ENCODE measurements at regions not wholly inside any gene's neighbourhood (a gene's known extent, or its start where the extent isn't known, plus 50 kb on each side); places are given as distances from the start of the nearest gene placed in this dataset.

DNA sequence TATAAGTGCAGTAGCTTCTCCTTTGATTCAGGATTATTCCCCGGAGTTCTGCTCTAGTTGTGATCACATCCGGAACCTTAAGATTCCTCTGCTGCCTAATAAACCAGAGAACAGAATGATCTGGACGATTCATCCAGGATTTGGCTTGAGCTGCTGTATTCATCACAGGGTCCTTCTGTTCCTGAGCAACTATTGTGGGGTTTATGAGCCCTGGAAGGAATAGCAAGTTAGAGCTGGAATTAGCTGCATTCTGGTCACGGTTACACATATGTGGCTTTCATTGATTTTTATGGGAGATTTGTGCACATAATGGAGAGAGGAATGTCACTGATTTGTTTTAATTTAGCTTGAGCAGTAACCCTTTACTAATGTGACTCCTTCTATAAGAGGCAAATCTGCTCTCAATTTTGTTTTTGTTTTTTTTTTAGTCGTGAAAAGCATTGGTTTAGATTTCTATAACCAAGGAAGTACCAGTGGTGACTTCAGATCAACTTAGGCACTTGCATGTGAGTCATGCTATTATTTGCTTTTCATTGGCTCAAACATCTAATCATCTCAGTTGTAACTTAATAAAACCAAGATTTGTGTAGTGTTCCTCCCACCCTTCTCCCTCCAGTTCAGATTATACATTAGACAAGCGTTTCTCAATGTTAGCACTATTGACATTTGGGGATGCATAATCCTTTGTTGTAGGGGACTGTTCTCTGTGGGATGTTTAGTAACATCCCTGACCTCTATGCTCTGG, 148.5 kb downstream of the OTOL1 start:
- TF ChIP-seq, protein P1, sequence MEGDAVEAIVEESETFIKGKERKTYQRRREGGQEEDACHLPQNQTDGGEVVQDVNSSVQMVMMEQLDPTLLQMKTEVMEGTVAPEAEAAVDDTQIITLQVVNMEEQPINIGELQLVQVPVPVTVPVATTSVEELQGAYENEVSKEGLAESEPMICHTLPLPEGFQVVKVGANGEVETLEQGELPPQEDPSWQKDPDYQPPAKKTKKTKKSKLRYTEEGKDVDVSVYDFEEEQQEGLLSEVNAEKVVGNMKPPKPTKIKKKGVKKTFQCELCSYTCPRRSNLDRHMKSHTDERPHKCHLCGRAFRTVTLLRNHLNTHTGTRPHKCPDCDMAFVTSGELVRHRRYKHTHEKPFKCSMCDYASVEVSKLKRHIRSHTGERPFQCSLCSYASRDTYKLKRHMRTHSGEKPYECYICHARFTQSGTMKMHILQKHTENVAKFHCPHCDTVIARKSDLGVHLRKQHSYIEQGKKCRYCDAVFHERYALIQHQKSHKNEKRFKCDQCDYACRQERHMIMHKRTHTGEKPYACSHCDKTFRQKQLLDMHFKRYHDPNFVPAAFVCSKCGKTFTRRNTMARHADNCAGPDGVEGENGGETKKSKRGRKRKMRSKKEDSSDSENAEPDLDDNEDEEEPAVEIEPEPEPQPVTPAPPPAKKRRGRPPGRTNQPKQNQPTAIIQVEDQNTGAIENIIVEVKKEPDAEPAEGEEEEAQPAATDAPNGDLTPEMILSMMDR (IDR thresholded peaks at IDR 0.05; ENCODE audit: low read depth, low read length), result no peak
- CTCF ChIA-PET, result no interaction called here
- H3K9me3 ChIP-seq (ENCODE audit: control insufficient read depth, insufficient read depth, low read length), result peaks cover 3% of the 10 kb centered on the region; the same call in 1 of the 2 replicates
- H3K4me3 ChIP-seq (ENCODE audit: low read depth, low read length), result no peak overlapping the region
- no peaks in the 10 kb centered on the region for H3K27me3 ChIP-seq (ENCODE audit: control insufficient read depth, insufficient read depth, low read length)
- no peak for DNase-seq (ENCODE audit: low read depth, low spot score)
- no peak overlapping the region for H3K27ac ChIP-seq (ENCODE audit: low read depth, low read length)
- POLR2A ChIA-PET, result no interaction called here

DNA sequence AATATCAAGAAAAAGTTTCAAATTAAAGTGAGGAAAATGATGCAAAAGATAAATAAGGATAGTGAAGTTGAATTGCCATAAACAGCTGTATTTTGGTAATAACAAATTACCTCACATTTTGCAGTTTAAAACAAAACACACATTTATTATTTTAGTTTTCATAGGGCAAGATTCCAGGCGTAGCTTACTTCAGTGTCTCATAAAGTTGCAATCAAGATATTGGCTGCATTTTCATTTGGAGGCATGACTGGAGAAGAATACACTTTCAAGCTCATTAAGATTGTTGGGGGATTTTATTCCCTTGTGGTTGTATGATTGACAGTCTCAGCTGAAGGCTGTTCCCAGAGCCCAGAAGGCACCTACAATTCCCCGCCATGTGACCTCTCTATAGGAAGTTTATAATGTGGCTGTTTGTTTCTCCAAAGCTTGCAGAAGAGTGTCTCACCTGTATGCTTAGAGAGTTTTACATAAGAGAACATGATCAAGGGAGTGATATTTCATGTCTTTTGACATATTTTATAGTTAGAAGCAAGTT, 151.4 kb downstream of the OTOL1 start:
- CTCF ChIA-PET, result no interaction called here
- POLR2A ChIA-PET, result no interaction called here

DNA sequence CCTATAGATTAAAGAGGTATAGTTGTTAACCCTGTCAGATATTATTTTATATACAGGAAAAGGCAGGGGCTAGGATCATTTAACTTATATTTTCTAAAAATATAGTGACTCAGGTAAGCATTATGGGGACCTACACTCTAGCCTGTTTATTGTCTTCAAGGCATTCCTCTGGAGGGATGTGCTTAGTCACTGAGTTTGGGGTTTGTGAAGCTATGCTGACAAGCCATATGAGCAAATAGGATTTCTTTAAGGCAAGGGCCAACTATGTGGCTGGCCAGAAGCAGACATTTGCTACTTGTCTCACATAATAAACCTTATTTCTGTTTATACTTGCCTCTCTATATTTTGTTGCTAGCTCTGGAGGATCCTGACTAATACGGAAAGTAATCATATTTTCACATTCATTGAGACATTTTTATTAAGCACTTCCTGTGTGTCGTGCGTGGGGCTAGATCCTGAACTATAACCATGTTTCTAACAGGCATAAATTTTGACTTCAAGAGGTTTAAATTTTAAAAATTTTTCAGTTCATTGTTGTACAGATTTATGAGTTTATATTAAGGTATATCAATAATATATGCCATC, 153.4 kb downstream of the OTOL1 start:
- H3K27ac ChIP-seq (ENCODE audit: low read depth, low read length), result no peak overlapping the region
- TF ChIP-seq, protein P1 (IDR thresholded peaks at IDR 0.05; ENCODE audit: low read depth, low read length), result no peak
- peaks cover 3% of the 10 kb centered on the region; the same call in 1 of the 2 replicates for H3K9me3 ChIP-seq (ENCODE audit: control insufficient read depth, insufficient read depth, low read length)
- POLR2A ChIA-PET, result no interaction called here
- CTCF ChIA-PET, result no interaction called here
- H3K4me3 ChIP-seq (ENCODE audit: low read depth, low read length), result no peak overlapping the region
- DNase-seq (ENCODE audit: low read depth, low spot score), result no peak
- no peaks in the 10 kb centered on the region for H3K27me3 ChIP-seq (ENCODE audit: control insufficient read depth, insufficient read depth, low read length)

More for the DNA sequence above, 151.4 kb downstream of the OTOL1 start:
- peaks cover 3% of the 10 kb centered on the region; the same call in 1 of the 2 replicates for H3K9me3 ChIP-seq (ENCODE audit: control insufficient read depth, insufficient read depth, low read length)
- TF ChIP-seq, protein P1 (IDR thresholded peaks at IDR 0.05; ENCODE audit: low read depth, low read length), result no peak
- H3K27me3 ChIP-seq (ENCODE audit: control insufficient read depth, insufficient read depth, low read length), result no peaks in the 10 kb centered on the region
- DNase-seq (ENCODE audit: low read depth, low spot score), result no peak
- no peak overlapping the region for H3K27ac ChIP-seq (ENCODE audit: low read depth, low read length)
- H3K4me3 ChIP-seq (ENCODE audit: low read depth, low read length), result no peak overlapping the region

DNA sequence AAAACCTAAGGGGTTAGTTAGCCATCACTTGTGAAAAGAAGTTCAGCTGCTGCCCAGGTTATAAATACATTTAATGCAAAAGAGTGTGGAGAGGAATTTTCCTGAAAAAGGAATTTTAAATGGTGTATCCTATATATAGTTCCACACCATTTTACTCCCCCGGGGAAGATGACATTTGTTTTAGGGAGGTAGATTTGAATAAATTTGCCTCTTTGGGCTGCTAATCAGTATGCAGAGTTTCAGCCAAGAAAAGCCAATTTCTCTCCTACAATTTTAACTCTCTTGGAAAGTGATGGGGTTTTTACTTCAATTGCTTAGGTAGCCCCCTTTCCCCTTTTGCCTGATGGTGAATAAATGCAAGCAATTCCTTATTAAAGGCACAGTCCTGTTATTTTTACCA, 161.2 kb downstream of the OTOL1 start:
- H3K27ac ChIP-seq (ENCODE audit: low read depth, low read length), result no peak overlapping the region
- DNase-seq (ENCODE audit: low read depth, low spot score), result no peak
- CTCF ChIA-PET, result no interaction called here
- no peaks in the 10 kb centered on the region for H3K27me3 ChIP-seq (ENCODE audit: control insufficient read depth, insufficient read depth, low read length)
- POLR2A ChIA-PET, result no interaction called here
- no peak overlapping the region for H3K4me3 ChIP-seq (ENCODE audit: low read depth, low read length)
- H3K9me3 ChIP-seq (ENCODE audit: control insufficient read depth, insufficient read depth, low read length), result no peaks in the 10 kb centered on the region
- TF ChIP-seq, protein P1 (IDR thresholded peaks at IDR 0.05; ENCODE audit: low read depth, low read length), result no peak

DNA sequence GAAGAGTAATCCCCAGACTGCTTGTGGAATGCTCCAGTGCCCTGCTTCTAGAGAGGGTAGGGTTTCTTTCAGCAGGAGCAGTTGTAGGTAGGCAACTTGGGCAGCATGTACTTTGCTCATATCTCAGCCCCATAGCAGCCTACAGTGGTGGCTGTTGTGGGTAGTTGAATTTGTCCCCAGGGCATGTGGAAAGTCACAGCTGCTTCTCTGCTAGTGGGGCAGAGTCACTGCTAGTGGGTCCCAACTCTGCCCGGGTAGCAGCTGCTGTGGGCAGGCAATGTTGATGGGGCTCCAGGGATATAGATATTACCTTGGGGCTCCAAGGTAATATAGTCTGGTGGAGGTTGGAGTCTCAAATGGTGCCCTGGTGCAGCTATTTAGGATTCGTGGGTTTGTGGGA, 174.5 kb downstream of the OTOL1 start:
- CTCF ChIA-PET, result no interaction called here
- Histone ChIP-seq H3K9me3 (ENCODE audit: control insufficient read depth, insufficient read depth, low read length) (peaks cover 21% of the 10 kb centered on the region), H3K27me3 (ENCODE audit: control insufficient read depth, insufficient read depth, low read length) (no peaks in the 10 kb centered on the region), H3K27ac (ENCODE audit: low read depth, low read length) (no peak overlapping the region), H3K4me3 (ENCODE audit: low read depth, low read length) (no peak overlapping the region)
- POLR2A ChIA-PET, result no interaction called here
- TF ChIP-seq, protein P1 (IDR thresholded peaks at IDR 0.05; ENCODE audit: low read depth, low read length), result no peak
- no peak for DNase-seq (ENCODE audit: low read depth, low spot score)
